ENCODE measurements at regions not wholly inside any gene's neighbourhood (a gene's known extent, or its start where the extent isn't known, plus 50 kb on each side); places are given as distances from the start of the nearest gene placed in this dataset.

- Mint-ChIP-seq H3K27ac (no peak overlapping the region), H3K9me3 (no peaks in the 10 kb centered on the region), H3K4me3 (no peak overlapping the region), H3K4me1 (ENCODE audit: low read depth in 2 of 2) (peaks cover 0 to 2% of the 10 kb centered on the region in 2 donors), H3K36me3 (no peaks in the 10 kb centered on the region), H3K27me3 (peaks cover 3 to 5% of the 10 kb centered on the region in 2 donors)
- no peak for DNase-seq (ENCODE audit: low spot score)
- no peak for ATAC-seq
These were observed 119.4 kb upstream of the GADL1 start for GRCh38 chr3:31013843-31014242.

GRCh38 chr3:31014317-31015040, 120.0 kb upstream of the GADL1 start:
- H3K27me3 Mint-ChIP-seq, result peaks cover 3 to 5% of the 10 kb centered on the region in 2 donors
- no peak overlapping the region for H3K4me3 Mint-ChIP-seq
- H3K9me3 Mint-ChIP-seq, result no peaks in the 10 kb centered on the region
- H3K36me3 Mint-ChIP-seq, result no peaks in the 10 kb centered on the region
- no peak overlapping the region for H3K27ac Mint-ChIP-seq
- peaks cover 0 to 2% of the 10 kb centered on the region in 2 donors for H3K4me1 Mint-ChIP-seq (ENCODE audit: low read depth in 2 of 2)
- DNase-seq (ENCODE audit: low spot score) (no peak), ATAC-seq (no peak)

GRCh38 chr3:31016196-31016595, 121.7 kb upstream of the GADL1 start:
- peaks cover 0 to 2% of the 10 kb centered on the region in 2 donors for H3K4me1 Mint-ChIP-seq (ENCODE audit: low read depth in 2 of 2)
- H3K4me3 Mint-ChIP-seq, result no peak overlapping the region
- DNase-seq (ENCODE audit: low spot score) (no peak), ATAC-seq (no peak)
- H3K27me3 Mint-ChIP-seq, result peaks cover under 1 to 2% of the 10 kb centered on the region in 2 donors
- H3K36me3 Mint-ChIP-seq, result no peaks in the 10 kb centered on the region
- no peak overlapping the region for H3K27ac Mint-ChIP-seq
- H3K9me3 Mint-ChIP-seq, result no peaks in the 10 kb centered on the region

- Mint-ChIP-seq H3K4me3 (no peak overlapping the region), H3K4me1 (ENCODE audit: low read depth in 2 of 2) (no peaks in the 10 kb centered on the region), H3K36me3 (no peaks in the 10 kb centered on the region), H3K27me3 (no peaks in the 10 kb centered on the region), H3K27ac (no peak overlapping the region), H3K9me3 (no peaks in the 10 kb centered on the region)
- no peak for DNase-seq (ENCODE audit: low spot score)
- no peak for ATAC-seq
These were observed 128.3 kb upstream of the GADL1 start for GRCh38 chr3:31022716-31023115.

GRCh38 chr3:31025541-31025940, 131.1 kb upstream of the GADL1 start:
- Mint-ChIP-seq H3K27me3 (no peaks in the 10 kb centered on the region), H3K36me3 (no peaks in the 10 kb centered on the region), H3K4me3 (no peak overlapping the region), H3K9me3 (no peaks in the 10 kb centered on the region), H3K27ac (no peak overlapping the region), H3K4me1 (ENCODE audit: low read depth in 2 of 2) (no peaks in the 10 kb centered on the region)
- ATAC-seq (no peak), DNase-seq (ENCODE audit: low spot score) (no peak)

- DNase-seq (ENCODE audit: low spot score) (no peak), ATAC-seq (no peak)
- no peaks in the 10 kb centered on the region for H3K4me1 Mint-ChIP-seq (ENCODE audit: low read depth in 2 of 2)
- peaks cover 0 to 9% of the 10 kb centered on the region in 2 donors for H3K27me3 Mint-ChIP-seq
- no peak overlapping the region for H3K27ac Mint-ChIP-seq
- H3K36me3 Mint-ChIP-seq, result no peaks in the 10 kb centered on the region
- no peak overlapping the region for H3K4me3 Mint-ChIP-seq
- no peaks in the 10 kb centered on the region for H3K9me3 Mint-ChIP-seq
These were observed 132.8 kb upstream of the GADL1 start for GRCh38 chr3:31027191-31027761.

GRCh38 chr3:31027914-31028313, 133.5 kb upstream of the GADL1 start:
- no peaks in the 10 kb centered on the region for H3K36me3 Mint-ChIP-seq
- H3K27me3 Mint-ChIP-seq, result peaks cover 0 to 9% of the 10 kb centered on the region in 2 donors
- no peak for DNase-seq (ENCODE audit: low spot score)
- H3K4me1 Mint-ChIP-seq (ENCODE audit: low read depth in 2 of 2), result no peaks in the 10 kb centered on the region
- no peak for ATAC-seq
- no peaks in the 10 kb centered on the region for H3K9me3 Mint-ChIP-seq
- H3K4me3 Mint-ChIP-seq, result no peak overlapping the region
- H3K27ac Mint-ChIP-seq, result no peak overlapping the region

- H3K36me3 Mint-ChIP-seq, result no peaks in the 10 kb centered on the region
- no peak overlapping the region for H3K27ac Mint-ChIP-seq
- DNase-seq (ENCODE audit: low spot score) (no peak), ATAC-seq (no peak)
- no peaks in the 10 kb centered on the region for H3K4me1 Mint-ChIP-seq (ENCODE audit: low read depth in 2 of 2)
- H3K4me3 Mint-ChIP-seq, result no peak overlapping the region
- H3K9me3 Mint-ChIP-seq, result no peaks in the 10 kb centered on the region
- peaks cover 0 to 9% of the 10 kb centered on the region in 2 donors for H3K27me3 Mint-ChIP-seq
These were observed 134.3 kb upstream of the GADL1 start for GRCh38 chr3:31028766-31029165.

GRCh38 chr3:31029706-31030105, 135.2 kb upstream of the GADL1 start:
- no peaks in the 10 kb centered on the region for H3K4me1 Mint-ChIP-seq (ENCODE audit: low read depth in 2 of 2)

GRCh38 chr3:31035681-31036080, 141.2 kb upstream of the GADL1 start:
- Mint-ChIP-seq H3K27ac (no peak overlapping the region), H3K4me1 (ENCODE audit: low read depth in 2 of 2) (no peaks in the 10 kb centered on the region), H3K27me3 (peaks cover 0 to 9% of the 10 kb centered on the region in 2 donors), H3K9me3 (no peaks in the 10 kb centered on the region), H3K4me3 (no peak overlapping the region), H3K36me3 (no peaks in the 10 kb centered on the region)
- no peak for ATAC-seq
- DNase-seq (ENCODE audit: low spot score), result no peak

More at GRCh38 chr3:31029706-31030105, 135.2 kb upstream of the GADL1 start:
- DNase-seq (ENCODE audit: low spot score) (no peak), ATAC-seq (no peak)
- no peaks in the 10 kb centered on the region for H3K36me3 Mint-ChIP-seq
- peaks cover 0 to 9% of the 10 kb centered on the region in 2 donors for H3K27me3 Mint-ChIP-seq
- no peak overlapping the region for H3K4me3 Mint-ChIP-seq
- no peak overlapping the region for H3K27ac Mint-ChIP-seq
- no peaks in the 10 kb centered on the region for H3K9me3 Mint-ChIP-seq

GRCh38 chr3:31038086-31038739, 143.8 kb upstream of the GADL1 start:
- H3K4me3 Mint-ChIP-seq, result no peak overlapping the region
- no peaks in the 10 kb centered on the region for H3K9me3 Mint-ChIP-seq
- ATAC-seq, result no peak
- H3K4me1 Mint-ChIP-seq (ENCODE audit: low read depth in 2 of 2), result peaks cover 0 to 4% of the 10 kb centered on the region in 2 donors
- no peak overlapping the region for H3K27ac Mint-ChIP-seq
- H3K36me3 Mint-ChIP-seq, result no peaks in the 10 kb centered on the region
- no peak for DNase-seq (ENCODE audit: low spot score)
- H3K27me3 Mint-ChIP-seq, result no peaks in the 10 kb centered on the region

- ATAC-seq (no peak), DNase-seq (ENCODE audit: low spot score) (no peak)
- peaks cover 0 to 4% of the 10 kb centered on the region in 2 donors for H3K4me1 Mint-ChIP-seq (ENCODE audit: low read depth in 2 of 2)
- no peak overlapping the region for H3K4me3 Mint-ChIP-seq
- no peaks in the 10 kb centered on the region for H3K36me3 Mint-ChIP-seq
- no peaks in the 10 kb centered on the region for H3K27me3 Mint-ChIP-seq
- no peak overlapping the region for H3K27ac Mint-ChIP-seq
- no peaks in the 10 kb centered on the region for H3K9me3 Mint-ChIP-seq
These were observed 144.7 kb upstream of the GADL1 start for GRCh38 chr3:31039145-31039544.

GRCh38 chr3:31041161-31041978, 146.9 kb upstream of the GADL1 start:
- Mint-ChIP-seq H3K36me3 (no peaks in the 10 kb centered on the region), H3K4me3 (no peak overlapping the region), H3K4me1 (ENCODE audit: low read depth in 2 of 2) (peaks cover 0 to 4% of the 10 kb centered on the region in 2 donors), H3K9me3 (no peaks in the 10 kb centered on the region), H3K27ac (no peak overlapping the region), H3K27me3 (no peaks in the 10 kb centered on the region)
- DNase-seq (ENCODE audit: low spot score) (no peak), ATAC-seq (no peak)
